Renal cortex interstitium (tissue), 11 donors: ENCODE measurements at regions not wholly inside any gene's neighbourhood (a gene's known extent, or its start where the extent isn't known, plus 50 kb on each side); places are given as distances from the start of the nearest gene placed in this dataset.

Experiments used
- DNase-seq, 11 donors: peaks; one replicate each; pipeline ENCODE4 v3.0.0-alpha.2; 2013; ENCODE audit warnings: low read depth in 9 of 11, low spot score in 4 of 11; ENCODE audit errors: extremely low read depth in 1 of 11

GRCh38 chr6:71419217-71420094, 130.8 kb downstream of the OGFRL1 start:
- no peak for DNase-seq

- DNase-seq = peak in 4 of 11 donors; percentile 11 to 35 (median 28)
Measured at GRCh38 chr6:71420095-71420692, 131.6 kb downstream of the OGFRL1 start.

GRCh38 chr6:71420693-71421328, 132.2 kb downstream of the OGFRL1 start:
- DNase-seq = peak; percentile 85 to 96 (median 93)

- DNase-seq = no peak
Measured at GRCh38 chr6:71421611-71422010, 133.0 kb downstream of the OGFRL1 start.

- DNase-seq = no peak
Measured at GRCh38 chr6:71430018-71430417, 141.4 kb downstream of the OGFRL1 start.

GRCh38 chr6:71433441-71433840, 144.8 kb downstream of the OGFRL1 start:
- DNase-seq = no peak

- DNase-seq = no peak
Measured at GRCh38 chr6:71444222-71444621, 155.6 kb downstream of the OGFRL1 start.

GRCh38 chr6:71446057-71446456, 157.4 kb downstream of the OGFRL1 start:
- DNase-seq = no peak

GRCh38 chr6:71446470-71446869, 157.9 kb downstream of the OGFRL1 start:
- no peak for DNase-seq

GRCh38 chr6:71452697-71453370, 164.2 kb downstream of the OGFRL1 start:
- no peak for DNase-seq

GRCh38 chr6:71453371-71453706, 164.7 kb downstream of the OGFRL1 start:
- DNase-seq = no peak

- no peak for DNase-seq
Measured at GRCh38 chr6:71454056-71454455, 165.4 kb downstream of the OGFRL1 start.

- DNase-seq = no peak
Measured at GRCh38 chr6:71457929-71458328, 169.3 kb downstream of the OGFRL1 start.

- DNase-seq = no peak
Measured at GRCh38 chr6:71459162-71459561, 170.6 kb downstream of the OGFRL1 start.

GRCh38 chr6:71460933-71461332, 172.3 kb downstream of the OGFRL1 start:
- DNase-seq = no peak

- DNase-seq = no peak
Measured at GRCh38 chr6:71463061-71463460, 174.4 kb downstream of the OGFRL1 start.

GRCh38 chr6:71465096-71465495, 176.5 kb downstream of the OGFRL1 start:
- DNase-seq = no peak

- no peak for DNase-seq
Measured at GRCh38 chr6:71466362-71466761, 177.8 kb downstream of the OGFRL1 start.

GRCh38 chr6:71468038-71468437, 179.4 kb downstream of the OGFRL1 start:
- no peak for DNase-seq
